B cell (primary cell): ENCODE measurements at regions not wholly inside any gene's neighbourhood (a gene's known extent, or its start where the extent isn't known, plus 50 kb on each side); places are given as distances from the start of the nearest gene placed in this dataset.

Source experiments
- ATAC-seq: fragments of 200-7000 bp; cut with Tn5 transposase; one replicate; pipeline ENCODE4 v1.10.0; 2021; ENCODE audit warnings: low read depth, mild to moderate bottlenecking, moderate number of reproducible peaks, moderate library complexity
- CTCF ChIA-PET: fragments of 350-600 bp; sonication (Branson Sonifier 250); formaldehyde crosslinking; loops from one replicate; lab custom pipeline; 2021; ENCODE audit warnings: antibody characterized with exemption, inconsistent platforms; lab: Charles Lee
- POLR2A ChIA-PET: fragments of 350-600 bp; sonication (Branson Sonifier 250); formaldehyde crosslinking; loops from one replicate; lab custom pipeline; 2021; ENCODE audit warnings: antibody characterized with exemption; lab: Charles Lee
- DNase-seq: peaks from one replicate; pipeline ENCODE4 v3.0.0; 2013
- H2AFZ ChIP-seq: 2 replicates; pipeline ENCODE4 v1.6.1; 2012; ENCODE audit warnings: mild to moderate bottlenecking, low read depth, low read length; ENCODE audit not compliant: insufficient read depth, poor library complexity, severe bottlenecking
- H3K27ac ChIP-seq, 2 donors: 1 replicate in 1 of 2; 2 replicates in 1 of 2; pipeline ENCODE4 v1.5.1; 2012 to 2013; ENCODE audit warnings: low read length in 2 of 2, mild to moderate bottlenecking in 2 of 2, moderate library complexity in 1 of 2
- H3K27me3 ChIP-seq, 4 experiments: fragments of 200-600 bp in 1 of 4; sonication (generic) in 1 of 4; replicated peaks in 1 of 4; 1 replicate in 2 of 4; 2 replicates in 2 of 4; pipeline versions ENCODE4 v1.6.1 to v1.7.0; 2013 to 2016; ENCODE audit warnings: low read length in 3 of 4, mild to moderate bottlenecking in 2 of 4, mixed read lengths in 1 of 4, moderate library complexity in 1 of 4; ENCODE audit not compliant: insufficient read depth in 4 of 4, control insufficient read depth in 3 of 4; ENCODE audit errors: control extremely low read depth in 1 of 4
- H3K36me3 ChIP-seq, 2 experiments: replicated peaks in 1 of 2; 1 replicate in 1 of 2; 2 replicates in 1 of 2; pipeline versions ENCODE4 v1.6.1 to v1.7.1; 2013; ENCODE audit warnings: low read length in 1 of 2; ENCODE audit not compliant: insufficient read depth in 2 of 2, control insufficient read depth in 1 of 2; ENCODE audit errors: control extremely low read depth in 1 of 2, extremely low read depth in 1 of 2
- H3K4me1 ChIP-seq, 2 donors: fragments of 200-600 bp in 1 of 2; sonication (generic) in 1 of 2; 1 replicate in 1 of 2; 2 replicates in 1 of 2; pipeline versions ENCODE4 v1.5.1 to v1.6.1; 2013 to 2017; ENCODE audit warnings: low read length in 2 of 2; ENCODE audit not compliant: control insufficient read depth in 2 of 2, insufficient read depth in 2 of 2
- H3K4me2 ChIP-seq: replicated peaks from 2 replicates; pipeline ENCODE3; 2012; ENCODE audit warnings: mild to moderate bottlenecking, low read depth, low read length; ENCODE audit not compliant: poor library complexity, severe bottlenecking
- H3K4me3 ChIP-seq, 5 experiments: fragments of 200-600 bp in 1 of 5; sonication (generic) in 1 of 5; 1 replicate in 3 of 5; 2 replicates in 2 of 5; pipeline versions ENCODE4 v1.5.1 to v1.7.0; 2011 to 2016; ENCODE audit warnings: low read length in 4 of 5, mild to moderate bottlenecking in 4 of 5, low read depth in 2 of 5, control low read depth in 1 of 5, moderate library complexity in 1 of 5; ENCODE audit not compliant: insufficient read depth in 1 of 5; ENCODE audit errors: control extremely low read depth in 1 of 5, extremely low read depth in 1 of 5
- H3K79me2 ChIP-seq: fragments of 200-600 bp; sonication (generic); one replicate; pipeline ENCODE4 v1.6.0; 2016; ENCODE audit warnings: low read length; ENCODE audit not compliant: control insufficient read depth, insufficient read depth
- H3K9ac ChIP-seq: fragments of 200-600 bp; sonication (generic); 2 replicates; pipeline ENCODE4 v1.6.1; 2017; ENCODE audit warnings: mild to moderate bottlenecking, low read length, moderate library complexity
- H3K9me3 ChIP-seq, 3 donors: one replicate each; pipeline versions ENCODE4 v1.6.1 to v1.7.1; 2013; ENCODE audit warnings: low read length in 2 of 3; ENCODE audit not compliant: control insufficient read depth in 2 of 3, insufficient read depth in 1 of 3; ENCODE audit errors: control extremely low read depth in 1 of 3
- H4K20me1 ChIP-seq: 2 replicates; pipeline ENCODE4 v1.6.0; 2012; ENCODE audit warnings: mild to moderate bottlenecking, low read length; ENCODE audit not compliant: insufficient read depth, control insufficient read depth, poor library complexity, severe bottlenecking
- H3K27ac Mint-ChIP-seq: one replicate; pipeline ENCODE4 v1.8.0; 2021; ENCODE audit warnings: mixed read lengths
- H3K27me3 Mint-ChIP-seq: one replicate; pipeline ENCODE4 v1.8.0; 2021; ENCODE audit warnings: mixed read lengths
- H3K4me1 Mint-ChIP-seq: one replicate; pipeline ENCODE4 v1.8.0; 2021; ENCODE audit warnings: mixed read lengths
- H3K4me3 Mint-ChIP-seq: one replicate; pipeline ENCODE4 v1.8.0; 2021; ENCODE audit warnings: mixed read lengths
- H3K9me3 Mint-ChIP-seq: one replicate; pipeline ENCODE4 v1.8.0; 2022; ENCODE audit warnings: mixed read lengths; ENCODE audit not compliant: insufficient read depth
- EZH2 ChIP-seq: IDR thresholded peaks from 2 replicates; pipeline ENCODE4 v1.6.1; 2012; ENCODE audit warnings: borderline replicate concordance, low read depth, mild to moderate bottlenecking, moderate library complexity, low read length; ENCODE audit not compliant: insufficient read depth, poor library complexity, severe bottlenecking
- WGBS: methylation state at CpG from one replicate; pipeline ENCODE4 v1.1.5; 2013; ENCODE audit warnings: missing lambda C conversion rate; ENCODE audit not compliant: insufficient coverage; 5-methylcytosine and 5-hydroxymethylcytosine counted together
- intact Hi-C: fragments of 100-400 bp; cut with micrococcal nuclease; formaldehyde crosslinking; loops from one replicate; pipeline ENCODE4 v1.10.0; 2022
- TF ChIP-seq, protein P1 (sequence below): fragments of 200-600 bp; IDR thresholded peaks from one replicate; pipeline ENCODE4 v1.8.0; 2022; ENCODE audit warnings: antibody characterized with exemption, mild to moderate bottlenecking

DNA sequence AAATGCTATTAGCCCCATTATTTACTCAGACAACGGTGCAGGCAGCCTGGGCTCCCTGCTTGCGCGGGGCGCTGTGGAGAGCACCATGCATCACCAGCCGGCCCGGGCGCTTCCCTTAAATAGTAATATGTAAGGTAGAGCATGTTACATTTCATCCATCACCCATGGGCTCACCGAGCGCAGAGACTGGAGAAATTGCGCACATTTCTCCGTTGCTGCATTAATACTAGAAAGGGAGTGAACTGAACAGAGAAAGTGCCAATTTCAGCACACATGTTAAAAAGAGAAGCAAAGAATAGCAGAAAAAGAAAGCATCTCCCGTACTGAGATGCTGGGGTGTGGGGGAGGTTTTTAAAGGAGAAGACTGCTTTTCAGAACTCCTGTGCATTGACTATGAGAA lies 400.3 kb downstream of the ZSWIM6 start:
- intact Hi-C loops = no loop called here
- H4K20me1 ChIP-seq = no peaks in the 10 kb centered on the region
- H3K27ac Mint-ChIP-seq = no peak overlapping the region
- no peaks in the 10 kb centered on the region for H3K27me3 ChIP-seq
- no peaks in the 10 kb centered on the region for H3K36me3 ChIP-seq
- H3K4me3 ChIP-seq = no peak overlapping the region
- H3K79me2 ChIP-seq = no peaks in the 10 kb centered on the region
- ChIA-PET CTCF (no interaction called here), POLR2A (no interaction called here)
- no peak overlapping the region for H3K4me3 Mint-ChIP-seq
- no peaks in the 10 kb centered on the region for H3K4me1 Mint-ChIP-seq
- no peak overlapping the region for H3K27ac ChIP-seq
- ATAC-seq (no peak), DNase-seq (no peak)
- H3K9me3 ChIP-seq = no peaks in the 10 kb centered on the region
- TF ChIP-seq, protein P1, sequence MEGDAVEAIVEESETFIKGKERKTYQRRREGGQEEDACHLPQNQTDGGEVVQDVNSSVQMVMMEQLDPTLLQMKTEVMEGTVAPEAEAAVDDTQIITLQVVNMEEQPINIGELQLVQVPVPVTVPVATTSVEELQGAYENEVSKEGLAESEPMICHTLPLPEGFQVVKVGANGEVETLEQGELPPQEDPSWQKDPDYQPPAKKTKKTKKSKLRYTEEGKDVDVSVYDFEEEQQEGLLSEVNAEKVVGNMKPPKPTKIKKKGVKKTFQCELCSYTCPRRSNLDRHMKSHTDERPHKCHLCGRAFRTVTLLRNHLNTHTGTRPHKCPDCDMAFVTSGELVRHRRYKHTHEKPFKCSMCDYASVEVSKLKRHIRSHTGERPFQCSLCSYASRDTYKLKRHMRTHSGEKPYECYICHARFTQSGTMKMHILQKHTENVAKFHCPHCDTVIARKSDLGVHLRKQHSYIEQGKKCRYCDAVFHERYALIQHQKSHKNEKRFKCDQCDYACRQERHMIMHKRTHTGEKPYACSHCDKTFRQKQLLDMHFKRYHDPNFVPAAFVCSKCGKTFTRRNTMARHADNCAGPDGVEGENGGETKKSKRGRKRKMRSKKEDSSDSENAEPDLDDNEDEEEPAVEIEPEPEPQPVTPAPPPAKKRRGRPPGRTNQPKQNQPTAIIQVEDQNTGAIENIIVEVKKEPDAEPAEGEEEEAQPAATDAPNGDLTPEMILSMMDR = no peak
- no peak for TF ChIP-seq EZH2
- H3K4me1 ChIP-seq = no peaks in the 10 kb centered on the region
- H3K4me2 ChIP-seq = no peak overlapping the region
- peaks cover 10% of the 10 kb centered on the region for H3K27me3 Mint-ChIP-seq
- H3K9ac ChIP-seq = no peak overlapping the region
- no peak overlapping the region for H2AFZ ChIP-seq
- H3K9me3 Mint-ChIP-seq = no peaks in the 10 kb centered on the region
- WGBS = 29% methylated on average over 1 of the region's 12 CpGs

DNA sequence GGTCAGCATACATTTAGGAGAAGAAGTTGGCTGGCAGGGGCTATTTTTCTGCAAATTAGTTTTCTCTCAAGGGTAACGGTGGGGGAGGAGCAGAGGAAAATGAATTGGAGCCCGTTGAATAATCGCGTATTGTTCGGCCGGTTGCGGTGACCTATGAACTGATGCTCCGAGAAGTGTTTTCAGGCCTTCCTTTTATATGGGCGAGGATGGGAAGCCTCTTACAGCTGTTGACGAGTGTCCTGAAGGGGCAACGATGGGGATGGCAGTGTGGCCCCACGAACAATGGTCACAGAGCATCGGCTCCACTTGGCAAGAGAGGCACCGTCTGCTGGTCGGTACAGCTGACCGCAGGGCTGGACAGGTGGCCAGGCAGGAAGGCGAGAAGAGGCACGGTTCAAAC lies 400.7 kb downstream of the ZSWIM6 start:
- intact Hi-C loops = no loop called here
- H3K79me2 ChIP-seq = no peaks in the 10 kb centered on the region
- ChIA-PET CTCF (no interaction called here), POLR2A (no interaction called here)
- Mint-ChIP-seq H3K9me3 (no peaks in the 10 kb centered on the region), H3K27me3 (peaks cover 10% of the 10 kb centered on the region), H3K27ac (no peak overlapping the region), H3K4me3 (no peak overlapping the region), H3K4me1 (no peaks in the 10 kb centered on the region)
- H3K36me3 ChIP-seq = no peaks in the 10 kb centered on the region
- no peak overlapping the region for H3K4me3 ChIP-seq
- H2AFZ ChIP-seq = no peak overlapping the region
- TF ChIP-seq, protein P1 = no peak
- TF ChIP-seq EZH2 = no peak
- H3K4me1 ChIP-seq = no peaks in the 10 kb centered on the region
- H3K27me3 ChIP-seq = no peaks in the 10 kb centered on the region
- no peaks in the 10 kb centered on the region for H4K20me1 ChIP-seq
- H3K4me2 ChIP-seq = no peak overlapping the region
- ATAC-seq (no peak), DNase-seq (no peak)
- no peak overlapping the region for H3K27ac ChIP-seq
- no peak overlapping the region for H3K9ac ChIP-seq
- WGBS = 84% methylated on average over 18 of the region's 18 CpGs
- H3K9me3 ChIP-seq = no peaks in the 10 kb centered on the region
